Upper lobe of right lung (tissue), 1 donor: ENCODE measurements at regions not wholly inside any gene's neighbourhood (a gene's known extent, or its start where the extent isn't known, plus 50 kb on each side); places are given as distances from the start of the nearest gene placed in this dataset.

Experiments
- ATAC-seq: fragments of 200-7000 bp; cut with Tn5 transposase; one replicate; pipeline ENCODE4 v1.9.1; 2020; ENCODE audit warnings: mild to moderate bottlenecking, moderate library complexity
- DNase-seq: peaks from one replicate; pipeline ENCODE4 v3.0.0-alpha.2; 2020
- H3K27ac ChIP-seq: fragments of 200-600 bp; one replicate; pipeline ENCODE4 v1.8.0; 2022
- H3K27me3 ChIP-seq: fragments of 200-600 bp; one replicate; pipeline ENCODE4 v1.8.0; 2022; ENCODE audit warnings: mild to moderate bottlenecking
- H3K36me3 ChIP-seq: fragments of 200-600 bp; one replicate; pipeline ENCODE4 v1.8.0; 2022
- H3K4me1 ChIP-seq: fragments of 200-600 bp; one replicate; pipeline ENCODE4 v1.8.0; 2022
- H3K4me3 ChIP-seq: fragments of 200-600 bp; one replicate; pipeline ENCODE4 v1.8.0; 2022; ENCODE audit warnings: mild to moderate bottlenecking
- H3K9me3 ChIP-seq: fragments of 200-600 bp; one replicate; pipeline ENCODE4 v1.8.0; 2022
- CTCF ChIP-seq: fragments of 200-600 bp; IDR thresholded peaks from one replicate; pipeline ENCODE4 v1.8.0; 2022; ENCODE audit warnings: antibody characterized with exemption
- intact Hi-C: fragments of 100-400 bp; cut with DNase I; formaldehyde crosslinking; loops from one replicate; pipeline ENCODE4 v1.11.0; 2022
- donor health status: DM: no; HTN: yes; CAD: no; lungs with severe emphysema.

- no peak overlapping the region for H3K4me3 ChIP-seq
- ATAC-seq, result no peak
- no peaks in the 10 kb centered on the region for H3K36me3 ChIP-seq
- H3K4me1 ChIP-seq, result no peaks in the 10 kb centered on the region
- no peak for DNase-seq
- no peak for TF ChIP-seq CTCF
- H3K27ac ChIP-seq, result no peak overlapping the region
- H3K9me3 ChIP-seq, result no peaks in the 10 kb centered on the region
- intact Hi-C loops, result no loop called here
- no peaks in the 10 kb centered on the region for H3K27me3 ChIP-seq
These were observed 181.1 kb upstream of the NECTIN1 start for GRCh38 chr11:119910051-119910450.

GRCh38 chr11:119909495-119909894 is 180.5 kb upstream of the NECTIN1 start:
- intact Hi-C loops, result no loop called here
- TF ChIP-seq CTCF, result no peak
- Histone ChIP-seq H3K9me3 (no peaks in the 10 kb centered on the region), H3K4me3 (no peak overlapping the region), H3K36me3 (no peaks in the 10 kb centered on the region), H3K27me3 (no peaks in the 10 kb centered on the region), H3K27ac (no peak overlapping the region), H3K4me1 (no peaks in the 10 kb centered on the region)
- DNase-seq, result no peak
- no peak for ATAC-seq

GRCh38 chr11:119909077-119909476 is 180.1 kb upstream of the NECTIN1 start:
- H3K27ac ChIP-seq, result no peak overlapping the region
- TF ChIP-seq CTCF, result no peak

GRCh38 chr11:119908573-119908904 is 179.5 kb upstream of the NECTIN1 start:
- ATAC-seq, result no peak
- H3K27me3 ChIP-seq, result no peaks in the 10 kb centered on the region
- no peaks in the 10 kb centered on the region for H3K36me3 ChIP-seq
- H3K27ac ChIP-seq, result no peak overlapping the region
- TF ChIP-seq CTCF, result no peak
- intact Hi-C loops, result no loop called here
- no peaks in the 10 kb centered on the region for H3K4me1 ChIP-seq
- DNase-seq, result no peak
- H3K9me3 ChIP-seq, result no peaks in the 10 kb centered on the region
- H3K4me3 ChIP-seq, result no peak overlapping the region

More at GRCh38 chr11:119909077-119909476, 180.1 kb upstream of the NECTIN1 start:
- intact Hi-C loops, result no loop called here
- no peak for ATAC-seq
- no peaks in the 10 kb centered on the region for H3K4me1 ChIP-seq
- H3K36me3 ChIP-seq, result no peaks in the 10 kb centered on the region
- no peak for DNase-seq
- H3K9me3 ChIP-seq, result no peaks in the 10 kb centered on the region
- H3K4me3 ChIP-seq, result no peak overlapping the region
- H3K27me3 ChIP-seq, result no peaks in the 10 kb centered on the region

GRCh38 chr11:119907878-119908572 is 179.0 kb upstream of the NECTIN1 start:
- no peak overlapping the region for H3K4me3 ChIP-seq
- TF ChIP-seq CTCF, result no peak
- no peak for ATAC-seq
- no peak overlapping the region for H3K27ac ChIP-seq
- no peaks in the 10 kb centered on the region for H3K27me3 ChIP-seq
- no peaks in the 10 kb centered on the region for H3K9me3 ChIP-seq
- H3K36me3 ChIP-seq, result no peaks in the 10 kb centered on the region
- intact Hi-C loops, result no loop called here
- H3K4me1 ChIP-seq, result no peaks in the 10 kb centered on the region
- no peak for DNase-seq
